HepG2 (cell line): ENCODE measurements at regions not wholly inside any gene's neighbourhood (a gene's known extent, or its start where the extent isn't known, plus 50 kb on each side); places are given as distances from the start of the nearest gene placed in this dataset.

Source experiments
- ATAC-seq: fragments of 200-7000 bp; cut with Tn5 transposase; 3 replicates; pipeline ENCODE4 v1.9.1; 2020; ENCODE audit warnings: mild to moderate bottlenecking, moderate library complexity
- BruUV-seq: library from RNA; stranded (reverse); fragments of 400-500 nt; replicated peaks from 2 replicates; lab custom pipeline; 2021; lab: Mats Ljungman, UMichigan
- CTCF ChIA-PET: fragments of 300-600 bp; formaldehyde crosslinking; extraction: SDS; loops from one replicate; lab custom pipeline; 2021; ENCODE audit warnings: low total read pairs, inconsistent platforms, low intra/inter-chr PET ratio; lab: Yijun Ruan, JAX
- POLR2A ChIA-PET: fragments of 350-600 bp; sonication (Branson Sonifier 250); formaldehyde crosslinking; loops from one replicate; lab custom pipeline; 2020; ENCODE audit warnings: antibody characterized with exemption, inconsistent platforms; lab: Yijun Ruan, JAX
- DNase-seq: peaks from one replicate; pipeline ENCODE4 v3.0.0-alpha.2; 2015; ENCODE audit warnings: low spot score
- FAIRE-seq: peaks from 3 replicates; lab custom pipeline; 2011; peaks lifted over from hg19 to GRCh38; lab: Jason Lieb, UNC
- H2AFZ ChIP-seq: one replicate; pipeline ENCODE4 v1.6.1; 2011; ENCODE audit warnings: low read length, inconsistent platforms
- H3K27ac ChIP-seq: fragments of 300-600 bp; 3 replicates; pipeline ENCODE4 v1.8.0; 2011; ENCODE audit warnings: mixed run types, mild to moderate bottlenecking, mixed read lengths, low read length, inconsistent platforms; ENCODE audit not compliant: insufficient read depth; ENCODE audit errors: extremely low read length
- H3K27me3 ChIP-seq, 2 experiments: fragments of 200-600 bp in 1 of 2; 2 replicates in 1 of 2; 3 replicates in 1 of 2; pipeline versions ENCODE4 v1.6.0 to v1.8.0; 2011; ENCODE audit warnings: low read length in 2 of 2, mild to moderate bottlenecking in 2 of 2, moderate library complexity in 2 of 2, inconsistent platforms in 1 of 2; ENCODE audit not compliant: insufficient read depth in 2 of 2, control insufficient read depth in 1 of 2
- H3K36me3 ChIP-seq, 2 experiments: fragments of 200-600 bp in 1 of 2; replicated peaks in 1 of 2; 2 replicates in 1 of 2; 3 replicates in 1 of 2; pipeline versions ENCODE4 v1.5.1 to v1.8.0; 2011; ENCODE audit warnings: low read length in 2 of 2, inconsistent platforms in 1 of 2; ENCODE audit not compliant: insufficient read depth in 2 of 2, control insufficient read depth in 1 of 2
- H3K4me1 ChIP-seq: 2 replicates; pipeline ENCODE4 v1.5.1; 2012; ENCODE audit warnings: low read length, inconsistent platforms; ENCODE audit not compliant: insufficient read depth
- H3K4me2 ChIP-seq: 2 replicates; pipeline ENCODE4 v1.6.0; 2011; ENCODE audit warnings: low read depth, low read length, inconsistent platforms
- H3K4me3 ChIP-seq, 3 experiments: fragments of 200-600 bp in 1 of 3; sonication (generic), shearing (Covaris generic) in 1 of 3; replicated peaks in 1 of 3; 2 replicates each; pipeline ENCODE4 v1.5.1; 2011 to 2016; ENCODE audit warnings: low read length in 3 of 3, inconsistent platforms in 2 of 3, low read depth in 2 of 3, mild to moderate bottlenecking in 2 of 3, control low read depth in 1 of 3, mixed read lengths in 1 of 3; ENCODE audit not compliant: insufficient read depth in 1 of 3
- H3K79me2 ChIP-seq: one replicate; pipeline ENCODE4 v1.6.1; 2011; ENCODE audit warnings: low read length, inconsistent platforms; ENCODE audit not compliant: insufficient read depth
- H3K9ac ChIP-seq: 2 replicates; pipeline ENCODE4 v1.6.0; 2011; ENCODE audit warnings: mild to moderate bottlenecking, low read depth, low read length, inconsistent platforms; ENCODE audit not compliant: insufficient read depth
- H3K9me3 ChIP-seq: 2 replicates; pipeline ENCODE4 v1.5.1; 2012; ENCODE audit warnings: mild to moderate bottlenecking, low read length
- H4K20me1 ChIP-seq: 2 replicates; pipeline ENCODE4 v1.6.0; 2011; ENCODE audit warnings: inconsistent platforms, mild to moderate bottlenecking, low read length, moderate library complexity; ENCODE audit not compliant: insufficient read depth
- CTCF ChIP-seq: sonication (generic); formaldehyde crosslinking; IDR thresholded peaks from 2 replicates; pipeline ENCODE4 v1.5.0; 2020; ENCODE audit warnings: mild to moderate bottlenecking, missing genetic modification reagents, moderate library complexity
- EZH2 ChIP-seq: conservative IDR thresholded peaks from 2 replicates; pipeline ENCODE4 v1.6.1; 2012; ENCODE audit warnings: mild to moderate bottlenecking, low read depth, low read length, moderate library complexity
- KDM1A ChIP-seq: IDR thresholded peaks from 2 replicates; pipeline ENCODE4 v1.6.1; 2016; ENCODE audit warnings: missing compliant biosample characterization
- POGK ChIP-seq: sonication (generic); formaldehyde crosslinking; conservative IDR thresholded peaks from 2 replicates; pipeline ENCODE4 v1.8.0; 2022; ENCODE audit warnings: mild to moderate bottlenecking, moderate library complexity, missing genetic modification reagents
- U2AF2 ChIP-seq: fragments of 200-400 bp; formaldehyde crosslinking; IDR thresholded peaks from 2 replicates; pipeline ENCODE4 v1.6.1; 2017; ENCODE audit warnings: low read depth, mild to moderate bottlenecking, low read length
- ZBTB40 ChIP-seq, 2 experiments: fragments of 450-650 bp in 1 of 2; sonication (generic) in 1 of 2; formaldehyde crosslinking in 1 of 2; IDR thresholded peaks; 2 replicates each; pipeline versions ENCODE4 v1.6.1 to v1.8.0; 2016 to 2022; ENCODE audit warnings: antibody characterized with exemption in 1 of 2, mild to moderate bottlenecking in 1 of 2, missing genetic modification reagents in 1 of 2
- ZNF251 ChIP-seq: sonication (generic); formaldehyde crosslinking; IDR thresholded peaks from 2 replicates; pipeline ENCODE4 v1.9.0; 2021; ENCODE audit warnings: mild to moderate bottlenecking, missing genetic modification reagents
- ZNF33B ChIP-seq: sonication (generic); formaldehyde crosslinking; IDR thresholded peaks from 2 replicates; pipeline ENCODE4 v1.5.1; 2020; ENCODE audit warnings: mild to moderate bottlenecking, missing genetic modification reagents
- ZNF367 ChIP-seq: sonication (generic); formaldehyde crosslinking; IDR thresholded peaks from 2 replicates; pipeline ENCODE4 v1.4.0; 2020; ENCODE audit warnings: missing genetic modification reagents, borderline replicate concordance
- ZNF841 ChIP-seq: sonication (generic); formaldehyde crosslinking; IDR thresholded peaks from 2 replicates; pipeline ENCODE4 v1.8.1; 2023; ENCODE audit warnings: missing genetic modification reagents, borderline replicate concordance
- WGBS: methylation state at CpG from one replicate; pipeline ENCODE4 v1.1.6; 2017; ENCODE audit warnings: low lambda C conversion rate; 5-methylcytosine and 5-hydroxymethylcytosine counted together
- in situ Hi-C: cut with HindIII; loops from 2 replicates; pipeline ENCODE4 v1.10.0; 2017; ENCODE audit warnings: low pct_unique_long_range_greater_than_20kb; ENCODE audit not compliant: extremely low pct_ligation_motif_present
- intact Hi-C: fragments of 100-400 bp; cut with micrococcal nuclease; formaldehyde crosslinking; loops from one replicate; pipeline ENCODE4 v1.10.0; 2022; ENCODE audit not compliant: unreplicated experiment

DNA sequence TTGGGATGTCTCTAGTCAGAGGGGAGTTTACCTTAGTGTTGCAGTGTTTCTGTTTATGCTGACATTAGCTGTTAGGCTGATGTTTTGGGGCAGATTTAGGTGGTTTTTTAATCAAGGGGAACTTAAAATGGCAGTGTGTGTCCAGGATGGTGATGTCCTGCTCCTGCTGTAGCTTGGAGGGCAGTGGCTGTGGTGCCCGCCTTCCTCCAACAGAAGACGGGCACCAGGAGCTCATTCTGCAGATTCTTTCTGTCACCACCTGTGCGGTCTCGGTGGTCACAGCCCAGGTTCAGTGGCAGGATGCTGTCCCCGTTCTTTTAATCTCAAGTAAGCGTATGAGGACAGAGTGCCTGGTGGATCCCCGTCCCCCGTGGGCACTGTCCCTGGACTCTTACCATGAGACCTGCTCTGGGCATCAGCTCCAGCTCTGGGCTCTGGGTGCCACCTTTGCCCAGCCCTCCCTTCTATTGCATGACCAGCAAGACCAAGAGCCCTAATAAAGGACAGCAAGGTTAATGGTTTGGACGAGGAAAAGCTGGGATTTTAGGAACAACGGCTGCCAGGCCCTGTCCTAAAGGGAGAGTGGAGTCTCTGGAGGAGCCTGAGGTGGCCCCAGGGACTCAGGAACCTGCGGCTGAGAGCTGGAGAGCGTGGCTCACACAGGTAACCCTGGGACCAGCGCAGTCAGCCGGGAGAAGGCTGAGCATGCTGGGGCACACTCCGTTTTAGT is 217.3 kb downstream of the ERMARD start:
- peaks cover 18 to 74% of the 10 kb centered on the region in 2 experiments for H3K27me3 ChIP-seq
- in situ Hi-C loops, result no loop called here
- H3K27ac ChIP-seq, result no peak overlapping the region
- BruUV-seq, result no TSS peak
- ATAC-seq (peak; percentile 38; the same call in 2 of the 3 replicates), DNase-seq (no peak), FAIRE-seq (no peak)
- no peaks in the 10 kb centered on the region for H3K9me3 ChIP-seq
- ChIA-PET CTCF (no interaction called here), POLR2A (no interaction called here)
- H3K4me2 ChIP-seq, result no peak overlapping the region
- H3K36me3 ChIP-seq, result no peaks in the 10 kb centered on the region
- H3K79me2 ChIP-seq, result no peaks in the 10 kb centered on the region
- H4K20me1 ChIP-seq, result no peaks in the 10 kb centered on the region
- 1% methylated on average over 9 of the region's 15 CpGs for WGBS
- H3K4me1 ChIP-seq, result no peaks in the 10 kb centered on the region
- no peak overlapping the region for H3K4me3 ChIP-seq
- no peak overlapping the region for H3K9ac ChIP-seq
- intact Hi-C loops, result loop anchor here (5.0 kb wide), 1 partner anchor 549 kb away; no protein-coding TSS in a partner anchor
- H2AFZ ChIP-seq, result no peak overlapping the region
- TF ChIP-seq ZNF367 (CRISPR knock-in tag) (no peak), POGK (CRISPR knock-in tag) (no peak), U2AF2 (no peak), ZNF841 (CRISPR knock-in tag) (no peak), KDM1A (no peak), CTCF (CRISPR knock-in tag) (peak; percentile 35; the same call in 1 of the 2 replicates), ZNF33B (CRISPR knock-in tag) (no peak), ZBTB40 (IDR thresholded peaks at IDR 0.05) (no peak), ZBTB40 (CRISPR knock-in tag; IDR thresholded peaks at IDR 0.05) (no peak), EZH2 (peak; percentile 70; the same call in 1 of the 2 replicates), ZNF251 (CRISPR knock-in tag) (no peak)
